ENCODE measurements at regions not wholly inside any gene's neighbourhood (a gene's known extent, or its start where the extent isn't known, plus 50 kb on each side); places are given as distances from the start of the nearest gene placed in this dataset.

- Histone ChIP-seq H3K36me3 (no peaks in the 10 kb centered on the region), H3K27ac (no peak overlapping the region), H3K9me3 (ENCODE audit: low read depth) (peaks cover 7% of the 10 kb centered on the region), H3K27me3 (no peaks in the 10 kb centered on the region), H3K4me1 (ENCODE audit: low read depth) (no peaks in the 10 kb centered on the region), H3K4me3 (no peak overlapping the region)
- no peak for TF ChIP-seq CTCF (IDR thresholded peaks at IDR 0.05; ENCODE audit: low read depth, low read length)
- DNase-seq (ENCODE audit: low read depth in 1 of 2, low spot score in 1 of 2) = no peak
Measured at GRCh38 chr14:106207316-106207715, 680.9 kb downstream of the TMEM121 start.

- Histone ChIP-seq H3K36me3 (no peaks in the 10 kb centered on the region), H3K4me3 (no peak overlapping the region), H3K27me3 (no peaks in the 10 kb centered on the region), H3K27ac (no peak overlapping the region), H3K4me1 (ENCODE audit: low read depth) (no peaks in the 10 kb centered on the region), H3K9me3 (ENCODE audit: low read depth) (peaks cover 7% of the 10 kb centered on the region)
- TF ChIP-seq CTCF (IDR thresholded peaks at IDR 0.05; ENCODE audit: low read depth, low read length) = no peak
- DNase-seq (ENCODE audit: low read depth in 1 of 2, low spot score in 1 of 2) = no peak
Measured at GRCh38 chr14:106208794-106209193, 682.4 kb downstream of the TMEM121 start.

GRCh38 chr14:106209755-106210154 is 683.4 kb downstream of the TMEM121 start:
- TF ChIP-seq CTCF (IDR thresholded peaks at IDR 0.05; ENCODE audit: low read depth, low read length) = no peak
- no peaks in the 10 kb centered on the region for H3K4me1 ChIP-seq (ENCODE audit: low read depth)
- H3K36me3 ChIP-seq = no peaks in the 10 kb centered on the region
- H3K4me3 ChIP-seq = no peak overlapping the region
- peaks cover 7% of the 10 kb centered on the region for H3K9me3 ChIP-seq (ENCODE audit: low read depth)
- H3K27me3 ChIP-seq = no peaks in the 10 kb centered on the region
- no peak for DNase-seq (ENCODE audit: low read depth in 1 of 2, low spot score in 1 of 2)
- H3K27ac ChIP-seq = no peak overlapping the region

- TF ChIP-seq CTCF (IDR thresholded peaks at IDR 0.05; ENCODE audit: low read depth, low read length) = no peak
- no peak for DNase-seq (ENCODE audit: low read depth in 1 of 2, low spot score in 1 of 2)
- Histone ChIP-seq H3K9me3 (ENCODE audit: low read depth) (peaks cover 7% of the 10 kb centered on the region), H3K4me1 (ENCODE audit: low read depth) (no peaks in the 10 kb centered on the region), H3K27me3 (no peaks in the 10 kb centered on the region), H3K36me3 (no peaks in the 10 kb centered on the region), H3K4me3 (no peak overlapping the region), H3K27ac (no peak overlapping the region)
Measured at GRCh38 chr14:106210650-106211049, 684.3 kb downstream of the TMEM121 start.

- DNase-seq (ENCODE audit: low read depth in 1 of 2, low spot score in 1 of 2) = no peak
- no peaks in the 10 kb centered on the region for H3K27me3 ChIP-seq
- H3K9me3 ChIP-seq (ENCODE audit: low read depth) = peaks cover 7% of the 10 kb centered on the region
- H3K4me1 ChIP-seq (ENCODE audit: low read depth) = no peaks in the 10 kb centered on the region
- no peak overlapping the region for H3K4me3 ChIP-seq
- no peak overlapping the region for H3K27ac ChIP-seq
- no peak for TF ChIP-seq CTCF (IDR thresholded peaks at IDR 0.05; ENCODE audit: low read depth, low read length)
- no peaks in the 10 kb centered on the region for H3K36me3 ChIP-seq
Measured at GRCh38 chr14:106211334-106211900, 685.0 kb downstream of the TMEM121 start.

GRCh38 chr14:106215229-106215628 is 688.8 kb downstream of the TMEM121 start:
- Histone ChIP-seq H3K4me3 (no peak overlapping the region), H3K27me3 (no peaks in the 10 kb centered on the region), H3K4me1 (ENCODE audit: low read depth) (no peaks in the 10 kb centered on the region), H3K27ac (no peak overlapping the region), H3K36me3 (no peaks in the 10 kb centered on the region), H3K9me3 (ENCODE audit: low read depth) (peaks cover 4% of the 10 kb centered on the region)
- no peak for DNase-seq (ENCODE audit: low read depth in 1 of 2, low spot score in 1 of 2)
- no peak for TF ChIP-seq CTCF (IDR thresholded peaks at IDR 0.05; ENCODE audit: low read depth, low read length)
